ENCODE measurements at regions not wholly inside any gene's neighbourhood (a gene's known extent, or its start where the extent isn't known, plus 50 kb on each side); places are given as distances from the start of the nearest gene placed in this dataset.

GRCh38 chr9:108197899-108198298, 657.9 kb downstream of the ACTL7B start:
- Histone ChIP-seq H2BK20ac (ENCODE audit: low read depth, low read length) (no peak overlapping the region), H2BK120ac (ENCODE audit: low read depth, low read length) (no peak overlapping the region), H3K9me1 (ENCODE audit: insufficient read depth, low read length) (no peaks in the 10 kb centered on the region), H3K23ac (ENCODE audit: low read depth, low read length) (no peak overlapping the region), H4K8ac (ENCODE audit: low read depth in 2 of 2, low read length in 2 of 2) (no peak overlapping the region), H3K9me3 (ENCODE audit: control insufficient read depth, insufficient read depth, low read length) (no peaks in the 10 kb centered on the region), H3K4me2 (ENCODE audit: low read depth, low read length) (no peak overlapping the region), H3K56ac (ENCODE audit: extremely low read depth, insufficient read depth, low read length) (no peak overlapping the region), H3K27ac (ENCODE audit: insufficient read depth, low read length) (no peak overlapping the region), H2AK9ac (replicated peaks; ENCODE audit: low read depth, low read length, poor library complexity) (no peak overlapping the region), H4K5ac (ENCODE audit: low read depth, low read length) (no peak overlapping the region), H2AFZ (replicated peaks; ENCODE audit: low read length, poor library complexity) (no peak overlapping the region), H3K79me1 (ENCODE audit: low read depth in 1 of 2, low read length in 2 of 2) (no peaks in the 10 kb centered on the region), H2BK5ac (ENCODE audit: low read depth, low read length, poor library complexity, severe bottlenecking) (no peak overlapping the region), H3K9ac (ENCODE audit: low read depth, low read length) (no peak overlapping the region), H3K4me1 (ENCODE audit: control insufficient read depth, insufficient read depth, low read length) (no peaks in the 10 kb centered on the region; the same call in 1 of the 2 replicates), H2AK5ac (ENCODE audit: low read depth, low read length) (no peak overlapping the region), H4K91ac (ENCODE audit: insufficient read depth, low read depth, low read length) (no peak overlapping the region), H3K4me3 (ENCODE audit: insufficient read depth, low read depth, low read length) (no peak overlapping the region), H3K14ac (replicated peaks; ENCODE audit: low read depth, low read length) (no peak overlapping the region), H3K27me3 (ENCODE audit: control insufficient read depth, insufficient read depth, low read length) (no peaks in the 10 kb centered on the region; the same call in 1 of the 2 replicates), H3K18ac (ENCODE audit: low read depth, low read length) (no peak overlapping the region), H3K36me3 (ENCODE audit: control insufficient read depth, insufficient read depth, low read length) (no peaks in the 10 kb centered on the region), H3K4ac (ENCODE audit: low read depth, low read length) (no peak overlapping the region), H2BK15ac (ENCODE audit: low read depth, low read length) (no peak overlapping the region), H4K20me1 (ENCODE audit: insufficient read depth, low read length) (no peaks in the 10 kb centered on the region)
- ATAC-seq (ENCODE audit: low read depth) (no peak), DNase-seq (no peak)
- POLR2A ChIA-PET (ENCODE audit: unreplicated experiment), result no interaction called here
- TF ChIP-seq RFX5 (IDR thresholded peaks at IDR 0.05; ENCODE audit: low read depth, low read length) (no peak), MAFK (IDR thresholded peaks at IDR 0.05; ENCODE audit: low read depth, low read length) (no peak), CHD1 (IDR thresholded peaks at IDR 0.05; ENCODE audit: low read depth, low read length) (no peak), RAD21 (IDR thresholded peaks at IDR 0.05; ENCODE audit: low read length) (no peak), NFE2L2 (IDR thresholded peaks at IDR 0.05; ENCODE audit: low read depth, low read length) (no peak), FOS (IDR thresholded peaks at IDR 0.05; ENCODE audit: low read depth, low read length) (no peak), MXI1 (IDR thresholded peaks at IDR 0.05; ENCODE audit: borderline replicate concordance, low read depth, low read length) (no peak), MAZ (IDR thresholded peaks at IDR 0.05; ENCODE audit: borderline replicate concordance, low read depth, low read length) (no peak), CTCF (conservative IDR thresholded peaks at IDR 0.05; ENCODE audit: low read depth, low read length) (no peak), BHLHE40 (IDR thresholded peaks at IDR 0.05; ENCODE audit: low read depth, low read length) (no peak), POLR2A (IDR thresholded peaks at IDR 0.05; ENCODE audit: low read depth, low read length) (no peak)
- TF ChIP-seq, protein P1, sequence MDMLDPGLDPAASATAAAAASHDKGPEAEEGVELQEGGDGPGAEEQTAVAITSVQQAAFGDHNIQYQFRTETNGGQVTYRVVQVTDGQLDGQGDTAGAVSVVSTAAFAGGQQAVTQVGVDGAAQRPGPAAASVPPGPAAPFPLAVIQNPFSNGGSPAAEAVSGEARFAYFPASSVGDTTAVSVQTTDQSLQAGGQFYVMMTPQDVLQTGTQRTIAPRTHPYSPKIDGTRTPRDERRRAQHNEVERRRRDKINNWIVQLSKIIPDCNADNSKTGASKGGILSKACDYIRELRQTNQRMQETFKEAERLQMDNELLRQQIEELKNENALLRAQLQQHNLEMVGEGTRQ (IDR thresholded peaks at IDR 0.05; ENCODE audit: low read depth, low read length), result no peak
- dilution Hi-C loops (cut with HindIII; ENCODE audit: low sequenced_read_pairs, unreplicated experiment), result no loop called here
- in situ Hi-C loops (cut with MboI; ENCODE audit: low sequenced_read_pairs), result no loop called here
- intact Hi-C loops (cut with micrococcal nuclease), result no loop called here
- WGBS, 2 experiments (ENCODE audit: extremely low coverage in 2 of 2, insufficient read length in 1 of 2), result 100% methylated on average over 1 of the region's 1 CpG; no CpG with 5 or more reads in 1 of the 2 experiments
- CTCF ChIA-PET, result no interaction called here
- BruUV-seq (replicated peaks), result no TSS peak
